ENCODE measurements at regions not wholly inside any gene's neighbourhood (a gene's known extent, or its start where the extent isn't known, plus 50 kb on each side); places are given as distances from the start of the nearest gene placed in this dataset.

- TF ChIP-seq CTCF (IDR thresholded peaks at IDR 0.05; ENCODE audit: borderline replicate concordance, extremely low read depth, low read length, poor library complexity, severe bottlenecking) (no peak), EZH2 (IDR thresholded peaks at IDR 0.05; ENCODE audit: borderline replicate concordance, low read depth, low read length, severe bottlenecking) (no peak)
Measured at GRCh38 chr2:101563849-101564248, 88.9 kb upstream of the RFX8 start.
